Activated CD4-positive, alpha-beta T cell treated with anti-CD3 and anti-CD28 coated beads, Interleukin-2, amount 50 U/mL, for 1 hour (primary cell): ENCODE measurements at regions not wholly inside any gene's neighbourhood (a gene's known extent, or its start where the extent isn't known, plus 50 kb on each side); places are given as distances from the start of the nearest gene placed in this dataset.
"Not testable (repeated sequence)": the region's sequence is repeated elsewhere in the genome, so short reads cannot be mapped to it uniquely, and the experiment has no call there.

Source experiments
- DNase-seq: peaks from one replicate; pipeline ENCODE4 v3.0.0-alpha.2; 2020

GRCh38 chr4:163991298-163991865, 496.9 kb downstream of the TMA16 start:
- no peak for DNase-seq

- no peak for DNase-seq
These were observed 514.9 kb downstream of the TMA16 start for GRCh38 chr4:164009435-164009834.

GRCh38 chr4:164011791-164012190, 517.3 kb downstream of the TMA16 start:
- DNase-seq = no peak

DNA sequence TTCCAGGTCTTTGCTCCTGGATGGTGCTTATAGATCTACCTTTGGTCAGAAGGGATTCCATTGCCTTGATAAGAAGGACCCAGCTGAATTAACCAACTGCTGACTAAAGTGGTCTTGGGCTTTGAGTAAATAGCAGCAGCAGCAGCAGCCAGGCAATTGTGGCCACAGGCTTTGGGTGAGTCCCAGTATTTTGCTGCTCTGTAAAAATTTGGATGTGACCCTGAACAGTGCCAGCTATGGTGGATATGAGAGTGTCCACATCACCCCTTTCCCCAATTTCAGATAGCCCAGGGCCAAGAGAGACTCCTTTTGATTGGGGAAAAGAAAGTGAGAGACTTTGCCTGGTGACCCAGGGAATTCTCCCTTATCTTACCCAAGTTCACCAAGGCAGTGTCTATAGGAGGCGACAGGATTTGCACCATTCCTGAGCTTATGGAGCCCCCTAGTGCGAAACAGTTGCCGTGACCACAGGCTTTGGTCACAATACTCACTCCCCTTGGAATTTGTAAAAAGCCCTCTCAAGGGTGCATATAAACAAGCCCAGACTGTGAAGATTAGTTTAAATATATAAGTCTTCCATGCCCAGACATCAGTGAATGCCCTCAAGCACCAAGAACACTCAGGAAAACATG, 518.0 kb downstream of the TMA16 start:
- peak; percentile 11 for DNase-seq

DNA sequence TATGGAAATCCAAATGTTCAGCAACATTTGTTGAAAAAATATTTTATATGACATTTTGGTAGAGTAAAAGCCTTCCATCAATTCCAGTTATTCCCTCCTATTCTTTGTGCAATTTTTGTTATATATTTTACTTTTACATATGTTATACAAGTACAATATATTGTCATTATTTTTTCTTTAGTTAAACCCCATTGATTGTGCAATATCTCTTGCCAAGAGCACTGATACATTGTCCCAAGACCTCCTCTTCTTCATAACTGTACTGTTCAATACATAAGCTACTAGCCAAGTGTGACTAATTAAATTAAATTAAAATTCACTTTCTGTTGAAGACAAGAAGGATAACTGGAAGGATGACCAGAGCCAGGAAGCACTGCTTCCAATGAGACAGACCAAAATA, 527.5 kb downstream of the TMA16 start:
- DNase-seq = no peak

DNA sequence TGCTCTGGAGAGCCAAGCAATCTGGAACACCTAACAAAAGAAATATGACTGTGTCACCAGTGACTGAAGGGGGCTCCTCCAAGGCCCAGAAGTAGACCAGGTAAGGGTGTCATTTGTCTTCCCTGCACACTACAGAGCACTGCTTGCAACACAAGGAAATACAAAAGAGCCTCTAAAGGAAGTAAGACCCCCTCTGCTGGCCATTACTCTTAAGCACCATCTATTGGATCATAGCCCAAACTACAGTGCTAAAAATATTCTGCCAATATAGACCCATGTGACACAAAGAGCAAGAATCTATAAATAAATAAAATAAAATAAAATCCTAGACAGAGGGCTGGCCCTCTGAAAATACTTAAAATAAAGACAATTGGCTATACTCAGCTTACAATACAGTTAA, 528.7 kb downstream of the TMA16 start:
- DNase-seq = no peak

GRCh38 chr4:164027805-164028204, 533.3 kb downstream of the TMA16 start:
- no peak for DNase-seq

GRCh38 chr4:164039482-164039881, 545.0 kb downstream of the TMA16 start:
- DNase-seq = no peak

DNA sequence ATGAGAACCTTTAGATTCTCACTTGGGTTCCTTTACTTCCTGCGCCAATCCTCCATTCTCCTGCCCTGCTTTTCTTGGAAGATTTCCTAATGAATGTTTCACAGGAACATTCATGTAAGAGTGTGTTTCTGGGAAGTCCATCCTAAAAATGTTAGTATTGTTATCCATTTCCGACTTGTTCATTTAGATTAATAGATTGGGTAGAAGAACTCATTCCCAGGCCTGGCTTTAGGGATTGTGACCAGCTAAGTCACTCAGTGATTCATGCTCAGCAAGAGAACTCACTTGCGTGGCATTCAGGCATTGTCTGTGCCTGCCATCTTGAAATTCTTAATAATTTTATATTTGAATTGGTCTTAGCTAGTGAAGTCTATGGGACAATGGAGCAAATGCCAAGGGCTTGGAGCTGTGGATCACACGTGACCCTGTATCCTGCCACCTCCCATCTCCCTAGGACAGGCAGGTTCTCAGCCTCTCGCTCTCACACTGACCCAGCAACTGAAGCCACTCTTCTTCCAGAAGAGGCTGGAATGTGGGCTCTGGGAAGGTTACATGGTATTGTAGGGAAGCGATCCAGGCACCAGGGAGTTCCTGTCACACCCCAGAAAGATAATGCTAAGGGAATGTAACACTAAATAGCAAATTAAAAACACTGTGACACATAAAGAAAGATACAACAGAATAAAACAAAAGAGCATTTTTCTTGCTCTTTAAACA, 562.1 kb downstream of the TMA16 start:
- no peak for DNase-seq

DNA sequence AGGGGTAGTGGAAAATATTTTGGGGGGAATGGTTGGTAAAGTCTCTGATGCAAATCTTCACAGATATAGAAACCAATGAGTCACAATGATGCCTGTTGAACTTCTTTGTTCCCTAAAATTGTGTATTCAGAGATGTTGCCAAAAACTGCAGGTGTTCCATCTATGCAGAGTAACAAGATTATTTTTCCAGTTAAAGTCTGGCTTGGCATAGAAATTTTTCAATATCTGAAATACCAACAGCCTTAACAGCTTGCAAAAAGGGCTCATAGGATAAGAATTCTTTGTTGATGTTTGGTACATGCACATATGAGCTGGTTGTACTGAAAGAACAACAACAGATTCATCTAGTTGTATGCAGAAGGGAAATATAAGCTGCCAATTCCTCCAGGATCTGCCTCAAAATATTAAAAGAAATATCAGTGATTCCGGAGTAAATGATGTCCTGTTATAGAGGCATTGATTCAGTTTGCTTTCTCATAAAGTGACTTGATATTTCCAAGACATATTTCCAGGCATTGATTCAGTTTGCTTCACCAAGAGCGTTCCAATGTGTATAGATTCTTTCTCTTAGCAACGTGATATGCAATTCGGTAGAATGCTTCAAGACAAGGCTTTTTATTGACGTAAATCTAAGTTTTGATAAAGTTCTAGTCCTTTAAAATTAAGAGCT, 564.4 kb downstream of the TMA16 start:
- no peak for DNase-seq

- no peak for DNase-seq
These were observed 566.0 kb downstream of the TMA16 start for GRCh38 chr4:164060456-164060855.

DNA sequence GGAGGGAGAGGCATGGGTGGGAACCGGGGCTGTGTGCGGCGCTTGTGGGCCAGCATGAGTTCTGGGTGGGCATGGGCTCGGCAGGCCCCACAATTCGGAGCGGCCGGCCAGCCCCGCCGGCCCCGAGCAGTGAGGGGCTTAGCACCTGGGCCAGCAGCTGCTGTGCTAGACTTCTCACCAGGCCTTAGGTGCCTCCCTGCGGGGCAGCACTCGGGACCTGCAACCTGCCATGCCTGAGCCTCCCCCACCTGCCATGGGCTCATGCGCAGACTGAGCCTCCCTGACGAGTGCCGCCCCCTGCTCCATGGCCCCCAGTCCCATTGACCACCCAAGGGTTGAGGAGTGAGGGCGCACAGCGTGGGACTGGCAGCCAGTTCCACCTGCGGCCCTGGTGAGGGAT, 573.9 kb downstream of the TMA16 start:
- no peak for DNase-seq

DNA sequence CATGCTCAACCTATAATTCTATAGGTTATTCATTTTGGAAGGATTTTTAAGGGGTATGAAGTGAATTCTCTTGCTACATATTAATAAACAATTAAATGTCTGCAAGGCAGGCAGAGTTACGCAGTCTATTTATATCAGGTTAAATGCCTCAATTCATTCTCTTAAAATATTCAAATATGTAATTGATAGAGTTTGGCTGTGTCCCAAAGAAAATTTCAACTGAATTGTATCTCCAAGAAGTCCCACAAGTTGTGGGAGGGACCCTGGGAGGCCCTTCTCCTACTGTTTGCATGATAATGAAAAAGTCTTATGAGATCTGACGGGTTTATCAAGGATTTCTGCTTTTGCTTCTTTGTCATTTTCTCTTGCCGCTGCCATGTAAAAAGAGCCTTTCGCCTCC, 576.1 kb downstream of the TMA16 start:
- DNase-seq = no peak

GRCh38 chr4:164081371-164081770, 586.9 kb downstream of the TMA16 start:
- DNase-seq = no peak

- DNase-seq = no peak
These were observed 587.3 kb downstream of the TMA16 start for GRCh38 chr4:164081801-164082200.

DNA sequence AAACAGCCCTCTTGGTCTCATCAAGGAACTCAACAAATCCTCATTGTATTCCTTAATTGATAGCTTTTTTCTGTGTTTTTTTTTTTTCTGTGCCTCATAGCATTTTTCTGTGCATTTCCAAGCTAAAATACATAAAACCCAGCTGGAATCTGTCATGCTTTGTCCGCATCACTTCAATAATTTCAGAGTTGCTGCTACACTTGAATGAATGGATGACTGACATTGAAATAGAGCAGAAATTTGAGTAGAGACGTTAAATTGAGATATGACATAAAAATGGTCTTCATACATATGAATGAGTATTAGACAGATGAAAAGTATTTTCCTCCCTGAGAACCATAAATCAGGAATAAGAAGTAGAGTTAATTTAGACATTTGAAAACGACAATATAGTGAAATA, 593.2 kb downstream of the TMA16 start:
- no peak for DNase-seq

GRCh38 chr4:164095313-164096110, 601.0 kb downstream of the TMA16 start:
- no peak for DNase-seq

GRCh38 chr4:164096766-164097518, 602.5 kb downstream of the TMA16 start:
- no peak for DNase-seq

DNA sequence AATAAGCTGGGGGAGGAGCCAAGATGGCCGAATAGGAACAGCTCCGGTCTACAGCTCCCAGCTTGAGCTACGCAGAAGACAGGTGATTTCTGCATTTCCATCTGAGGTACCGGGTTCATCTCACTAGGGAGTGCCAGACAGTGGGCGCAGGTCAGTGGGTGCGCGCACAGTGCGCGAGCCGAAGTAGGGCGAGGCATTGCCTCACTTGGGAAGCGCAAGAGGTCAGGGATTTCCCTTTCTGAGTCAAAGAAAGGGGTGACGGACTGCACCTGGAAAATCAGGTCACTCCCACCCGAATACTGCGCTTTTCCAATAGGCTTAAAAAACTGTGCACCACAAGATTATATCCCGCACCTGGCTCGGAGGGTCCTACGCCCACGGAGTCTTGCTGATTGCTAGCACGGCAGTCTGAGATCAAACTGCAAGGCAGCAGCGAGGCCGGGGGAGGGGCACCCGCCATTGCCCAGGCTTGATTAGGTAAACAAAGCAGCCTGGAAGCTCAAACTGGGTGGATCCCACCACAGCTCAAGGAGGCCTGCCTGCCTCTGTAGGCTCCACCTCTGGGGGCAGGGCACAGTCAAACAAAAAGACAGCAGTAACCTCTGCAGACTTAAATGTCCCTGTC, 606.4 kb downstream of the TMA16 start:
- not testable (repeated sequence) for DNase-seq

- DNase-seq = no peak
These were observed 614.5 kb downstream of the TMA16 start for GRCh38 chr4:164108971-164109370.

DNA sequence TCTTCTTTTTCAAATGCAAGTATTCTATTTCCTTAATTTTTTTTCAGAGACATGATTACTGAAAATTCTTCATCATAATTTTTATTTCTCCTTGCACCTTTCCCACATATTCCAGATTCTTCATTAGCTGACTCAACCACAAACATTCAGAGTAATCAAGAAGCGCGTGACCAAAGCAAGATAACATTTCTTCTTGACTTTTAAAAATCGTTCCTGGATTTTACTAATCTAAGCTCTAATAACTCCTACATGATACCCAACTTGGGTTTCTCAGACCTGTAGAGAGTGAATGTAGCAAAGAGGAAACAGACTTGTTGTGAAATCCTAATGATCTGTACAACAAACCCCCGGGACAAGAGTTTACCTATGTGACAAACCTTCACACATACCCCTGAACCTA, 615.0 kb downstream of the TMA16 start:
- no peak for DNase-seq

DNA sequence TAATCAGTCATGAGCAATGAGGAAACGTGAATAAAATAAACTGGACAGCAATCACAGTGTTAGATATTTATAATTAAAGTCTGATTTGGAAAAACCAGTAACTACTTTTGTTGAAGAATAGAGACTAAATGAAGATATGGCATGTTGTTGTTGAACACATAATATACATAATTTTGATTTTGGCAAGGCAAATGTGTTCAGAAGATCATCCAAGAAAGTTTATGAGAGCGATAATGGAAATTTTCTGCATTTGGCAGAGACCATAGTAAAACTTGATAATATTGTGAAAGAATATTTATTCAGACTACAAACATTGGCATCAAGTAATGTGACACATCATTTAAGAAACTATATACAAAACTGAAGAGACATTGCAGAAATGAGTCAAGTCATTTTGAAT, 620.7 kb downstream of the TMA16 start:
- DNase-seq = no peak
